ENCODE measurements at regions not wholly inside any gene's neighbourhood (a gene's known extent, or its start where the extent isn't known, plus 50 kb on each side); places are given as distances from the start of the nearest gene placed in this dataset.

DNA sequence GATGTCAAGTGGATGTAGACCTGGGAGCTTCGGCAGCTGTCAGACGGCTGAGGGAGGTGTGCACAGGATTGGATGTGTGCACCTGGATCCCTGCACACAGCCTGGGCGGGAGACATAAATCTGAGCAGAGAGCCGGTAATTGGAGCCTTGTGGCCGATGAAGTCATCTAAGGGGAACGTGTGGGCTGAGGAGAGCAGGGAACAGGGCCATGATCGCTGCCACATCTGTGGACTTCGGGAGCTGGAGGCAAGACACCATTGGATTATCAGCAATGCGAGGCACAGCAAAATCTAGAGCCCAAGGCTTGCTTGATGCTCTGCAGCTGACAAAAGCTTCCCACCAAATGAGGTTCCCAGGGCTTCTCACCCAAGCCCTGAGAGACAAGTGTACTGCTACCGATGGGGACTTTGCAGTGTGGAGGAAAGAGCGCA is 147.7 kb downstream of the PTPN20 start:
- TF ChIP-seq, protein P1, sequence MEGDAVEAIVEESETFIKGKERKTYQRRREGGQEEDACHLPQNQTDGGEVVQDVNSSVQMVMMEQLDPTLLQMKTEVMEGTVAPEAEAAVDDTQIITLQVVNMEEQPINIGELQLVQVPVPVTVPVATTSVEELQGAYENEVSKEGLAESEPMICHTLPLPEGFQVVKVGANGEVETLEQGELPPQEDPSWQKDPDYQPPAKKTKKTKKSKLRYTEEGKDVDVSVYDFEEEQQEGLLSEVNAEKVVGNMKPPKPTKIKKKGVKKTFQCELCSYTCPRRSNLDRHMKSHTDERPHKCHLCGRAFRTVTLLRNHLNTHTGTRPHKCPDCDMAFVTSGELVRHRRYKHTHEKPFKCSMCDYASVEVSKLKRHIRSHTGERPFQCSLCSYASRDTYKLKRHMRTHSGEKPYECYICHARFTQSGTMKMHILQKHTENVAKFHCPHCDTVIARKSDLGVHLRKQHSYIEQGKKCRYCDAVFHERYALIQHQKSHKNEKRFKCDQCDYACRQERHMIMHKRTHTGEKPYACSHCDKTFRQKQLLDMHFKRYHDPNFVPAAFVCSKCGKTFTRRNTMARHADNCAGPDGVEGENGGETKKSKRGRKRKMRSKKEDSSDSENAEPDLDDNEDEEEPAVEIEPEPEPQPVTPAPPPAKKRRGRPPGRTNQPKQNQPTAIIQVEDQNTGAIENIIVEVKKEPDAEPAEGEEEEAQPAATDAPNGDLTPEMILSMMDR (IDR thresholded peaks at IDR 0.05; ENCODE audit: low read length, missing control alignments) = no peak
- no peak for DNase-seq (ENCODE audit: low read depth)
- no peak overlapping the region for H3K4me3 ChIP-seq (replicated peaks; ENCODE audit: low read depth, low read length)

DNA sequence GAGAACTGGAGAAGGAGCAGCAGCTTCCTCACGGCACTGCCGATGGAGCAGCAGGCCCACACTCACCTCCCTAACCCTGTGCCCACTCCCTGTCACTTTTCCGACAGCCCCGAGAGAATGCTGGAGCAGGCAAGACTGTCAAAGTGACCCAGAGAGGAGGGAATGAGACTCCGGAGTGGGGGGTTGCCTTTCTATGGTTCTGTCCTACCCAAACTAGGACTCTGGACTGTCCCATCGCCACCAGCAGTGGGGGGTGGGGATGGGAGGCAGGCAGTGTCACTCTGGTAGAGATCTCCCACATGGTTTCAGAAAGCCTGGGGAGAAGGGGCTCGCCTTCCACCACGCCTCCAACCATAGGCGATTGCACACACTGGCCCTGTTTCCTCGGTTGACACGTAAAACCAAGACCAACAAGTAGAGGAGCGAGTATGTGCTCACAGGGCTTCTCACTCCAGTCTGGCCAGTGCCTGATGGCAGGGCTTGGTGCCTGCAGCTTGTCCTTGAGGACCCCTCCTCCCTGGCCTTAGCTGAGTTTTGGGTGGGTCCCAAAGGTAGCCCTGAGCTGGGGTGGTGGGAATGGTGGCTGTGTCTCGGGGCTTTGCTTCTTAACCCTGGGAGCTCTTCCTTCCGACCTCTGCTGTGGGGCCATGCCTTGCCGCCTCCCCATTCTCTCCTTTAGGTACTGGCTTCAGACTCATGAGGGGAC is 148.5 kb downstream of the PTPN20 start:
- H3K4me3 ChIP-seq (replicated peaks; ENCODE audit: low read depth, low read length) = no peak overlapping the region
- TF ChIP-seq, protein P1 (IDR thresholded peaks at IDR 0.05; ENCODE audit: low read length, missing control alignments) = no peak
- DNase-seq (ENCODE audit: low read depth) = no peak

DNA sequence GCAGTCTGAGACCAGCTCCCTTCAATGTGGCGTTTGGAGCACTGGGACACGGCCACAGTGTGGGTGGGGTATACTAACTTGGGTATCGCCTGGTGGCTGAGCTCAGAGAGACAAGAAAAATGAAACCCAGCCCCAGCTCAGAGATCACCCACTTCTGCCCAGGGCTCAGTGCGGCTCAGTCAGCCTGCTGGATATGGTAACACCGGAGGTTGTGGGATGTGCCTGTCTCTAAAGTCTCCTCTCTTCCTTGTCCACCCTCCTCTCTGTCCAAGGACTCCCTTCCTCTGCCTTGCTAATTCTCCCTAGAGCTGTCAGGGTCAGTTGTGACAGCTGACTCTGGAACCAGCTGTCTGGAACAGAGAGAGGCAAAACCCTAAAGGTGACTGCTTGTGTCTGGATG is 149.1 kb downstream of the PTPN20 start:
- no peak for DNase-seq (ENCODE audit: low read depth)
- TF ChIP-seq, protein P1 (IDR thresholded peaks at IDR 0.05; ENCODE audit: low read length, missing control alignments) = no peak
- no peak overlapping the region for H3K4me3 ChIP-seq (replicated peaks; ENCODE audit: low read depth, low read length)

DNA sequence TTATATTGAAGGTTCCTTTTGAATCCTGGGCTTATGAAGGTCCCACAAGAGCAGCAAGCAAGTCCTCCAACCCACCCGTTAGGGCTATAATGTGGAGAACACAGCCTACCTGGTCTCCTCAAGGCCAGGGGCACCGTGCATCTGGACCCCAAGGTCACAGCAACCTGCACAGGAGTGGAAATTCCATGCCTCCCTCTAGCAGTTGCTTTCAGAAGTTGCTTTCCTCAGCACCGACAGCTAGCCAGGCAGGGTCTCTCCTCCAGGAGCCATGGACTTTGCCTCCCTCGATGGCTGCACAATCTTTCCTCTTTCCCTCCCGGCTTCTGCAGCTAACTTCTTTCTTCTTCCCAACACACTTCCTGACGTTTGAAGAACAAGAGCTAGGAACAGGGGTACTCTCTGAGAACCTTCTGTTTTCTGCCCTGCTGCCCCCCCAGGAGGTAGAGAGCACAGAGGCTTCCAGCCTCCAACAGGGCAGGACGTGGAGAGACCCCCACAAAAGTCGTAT is 149.8 kb downstream of the PTPN20 start:
- no peak for DNase-seq (ENCODE audit: low read depth)
- TF ChIP-seq, protein P1 (IDR thresholded peaks at IDR 0.05; ENCODE audit: low read length, missing control alignments) = no peak
- no peak overlapping the region for H3K4me3 ChIP-seq (replicated peaks; ENCODE audit: low read depth, low read length)

DNA sequence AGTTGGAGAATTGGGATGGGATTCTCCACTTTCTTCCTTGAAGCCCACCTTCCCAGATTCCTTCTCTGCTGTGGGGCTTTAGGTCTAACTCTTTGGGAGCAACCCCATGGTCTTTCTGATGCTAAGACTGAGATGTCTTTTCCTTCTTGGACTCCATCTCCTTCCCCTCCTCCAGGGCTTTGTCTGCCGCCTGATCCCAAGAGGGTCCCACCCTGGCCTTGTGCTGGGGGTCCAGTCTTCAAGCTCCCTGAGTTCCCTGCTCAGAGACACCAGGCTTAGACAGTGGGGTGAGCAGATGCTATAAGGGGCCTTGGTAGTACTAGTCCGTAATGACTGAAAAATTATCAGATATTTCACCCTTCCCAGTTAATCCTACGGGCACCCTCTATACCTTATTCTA is 150.5 kb downstream of the PTPN20 start:
- no peak for DNase-seq (ENCODE audit: low read depth)
- TF ChIP-seq, protein P1 (IDR thresholded peaks at IDR 0.05; ENCODE audit: low read length, missing control alignments) = no peak
- H3K4me3 ChIP-seq (replicated peaks; ENCODE audit: low read depth, low read length) = no peak overlapping the region

DNA sequence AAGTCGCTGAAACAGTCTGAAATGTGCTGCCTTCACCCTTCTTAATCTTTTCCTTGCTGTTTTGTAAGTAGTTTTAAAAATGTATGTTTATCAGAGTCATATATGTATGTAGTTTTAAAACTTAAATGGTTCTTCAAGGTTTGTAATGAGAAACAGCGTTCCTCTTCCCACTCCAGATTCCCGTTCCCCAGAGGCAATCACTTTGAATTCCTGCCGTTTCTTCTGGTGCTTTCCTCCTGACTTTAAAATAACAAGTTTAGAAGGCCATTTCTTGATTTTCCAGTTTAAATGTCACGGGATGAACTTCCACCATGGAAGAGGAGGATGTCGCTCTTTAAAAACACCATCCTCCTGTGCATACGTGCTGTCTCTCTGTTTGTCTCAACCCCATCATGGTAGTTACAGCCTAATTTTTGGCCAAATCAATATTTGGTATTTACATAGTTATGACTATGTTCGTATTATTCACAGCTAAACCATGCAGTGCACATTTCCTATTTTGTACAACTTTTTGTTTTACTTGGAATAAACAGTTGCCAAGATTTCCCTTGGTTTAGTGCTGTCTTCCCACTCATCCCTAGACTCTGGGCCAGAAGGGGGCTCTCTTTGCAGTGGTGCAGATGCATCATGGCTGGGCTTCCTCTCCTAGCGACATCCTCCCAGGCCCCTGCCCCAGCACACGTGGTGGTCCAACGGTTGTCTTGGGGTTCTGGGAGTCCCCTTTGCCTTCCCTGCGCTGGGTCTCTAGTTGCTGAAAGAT is 151.4 kb downstream of the PTPN20 start:
- DNase-seq (ENCODE audit: low read depth) = peak; percentile 17
- no peak overlapping the region for H3K4me3 ChIP-seq (replicated peaks; ENCODE audit: low read depth, low read length)
- TF ChIP-seq, protein P1 (IDR thresholded peaks at IDR 0.05; ENCODE audit: low read length, missing control alignments) = peak; percentile 34

Data from fibroblast of pulmonary artery (primary cell).